ENCODE measurements at regions not wholly inside any gene's neighbourhood (a gene's known extent, or its start where the extent isn't known, plus 50 kb on each side); places are given as distances from the start of the nearest gene placed in this dataset.

- TF ChIP-seq POLR2A (IDR thresholded peaks at IDR 0.05) (no peak), CTCF (IDR thresholded peaks at IDR 0.05) (no peak), EP300 (IDR thresholded peaks at IDR 0.05) (no peak), POLR2AphosphoS5 (IDR thresholded peaks at IDR 0.05) (no peak)
These were observed 55.0 kb upstream of the GRIP1 start for GRCh38 chr12:66733839-66734238.
